ENCODE measurements at regions not wholly inside any gene's neighbourhood (a gene's known extent, or its start where the extent isn't known, plus 50 kb on each side); places are given as distances from the start of the nearest gene placed in this dataset.

- TF ChIP-seq CHD7 (IDR thresholded peaks at IDR 0.05; ENCODE audit: insufficient replicate concordance, low read length) (no peak), RBBP5 (IDR thresholded peaks at IDR 0.05; ENCODE audit: borderline replicate concordance, low read depth, low read length) (no peak), POLR2A (IDR thresholded peaks at IDR 0.05; ENCODE audit: control extremely low read depth in 1 of 2, low read depth in 2 of 2, low read length in 2 of 2) (no peak), NANOG (IDR thresholded peaks at IDR 0.05; ENCODE audit: insufficient read depth, low read depth, low read length, poor library complexity, severe bottlenecking) (no peak), CREB1 (IDR thresholded peaks at IDR 0.05) (no peak)
These were observed 1377.6 kb upstream of the PIK3C3 start (continued) for GRCh38 chr18:40577239-40577980.

Data from H1 (cell line).